ENCODE measurements at regions not wholly inside any gene's neighbourhood (a gene's known extent, or its start where the extent isn't known, plus 50 kb on each side); places are given as distances from the start of the nearest gene placed in this dataset.

DNA sequence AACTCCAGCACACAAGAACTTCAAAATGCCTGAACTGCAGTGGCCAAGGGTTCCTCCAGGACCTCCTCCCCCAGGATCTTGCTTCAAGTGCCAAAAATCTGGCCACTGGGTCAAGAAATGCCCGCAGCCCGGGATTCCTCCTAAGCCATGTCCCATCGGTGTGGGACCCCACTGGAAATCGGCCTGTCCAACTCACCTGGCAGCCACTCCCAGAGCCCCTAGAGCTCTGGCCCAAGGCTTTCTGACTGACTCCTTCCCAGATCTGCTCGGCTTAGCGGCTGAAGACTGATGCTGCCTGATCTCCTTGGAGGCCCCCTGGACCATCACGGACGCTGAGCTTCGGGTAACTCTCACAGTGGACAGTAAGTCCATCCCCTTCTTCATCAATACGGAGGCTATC is 306.4 kb downstream of the RBM43 start:
- H3K9me3 Mint-ChIP-seq: peaks cover 26% of the 10 kb centered on the region
- TF ChIP-seq CTCF (IDR thresholded peaks at IDR 0.05; ENCODE audit: unreplicated experiment): no peak

GRCh38 chr2:150946831-150947230 is 314.8 kb downstream of the RBM43 start:
- Mint-ChIP-seq H3K4me3 (no peak overlapping the region), H3K9me3 (peaks cover 13% of the 10 kb centered on the region), H3K27me3 (ENCODE audit: low read depth) (no peaks in the 10 kb centered on the region), H3K36me3 (peaks cover 5% of the 10 kb centered on the region), H3K4me1 (no peaks in the 10 kb centered on the region), H3K27ac (no peak overlapping the region)
- DNase-seq (ENCODE audit: low spot score in 2 of 2, unreplicated experiment in 2 of 2): no peak
- no peak for TF ChIP-seq CTCF (IDR thresholded peaks at IDR 0.05; ENCODE audit: unreplicated experiment)

More for the DNA sequence above, 306.4 kb downstream of the RBM43 start:
- Mint-ChIP-seq H3K4me1 (no peaks in the 10 kb centered on the region), H3K27me3 (ENCODE audit: low read depth) (no peaks in the 10 kb centered on the region), H3K4me3 (no peak overlapping the region), H3K36me3 (peaks cover 10% of the 10 kb centered on the region), H3K27ac (no peak overlapping the region)
- DNase-seq (ENCODE audit: low spot score in 2 of 2, unreplicated experiment in 2 of 2): no peak

GRCh38 chr2:150944315-150944714 is 317.3 kb downstream of the RBM43 start:
- H3K27ac Mint-ChIP-seq: no peak overlapping the region
- H3K4me1 Mint-ChIP-seq: no peaks in the 10 kb centered on the region
- no peak overlapping the region for H3K4me3 Mint-ChIP-seq
- no peaks in the 10 kb centered on the region for H3K27me3 Mint-ChIP-seq (ENCODE audit: low read depth)
- TF ChIP-seq CTCF (IDR thresholded peaks at IDR 0.05; ENCODE audit: unreplicated experiment): no peak
- H3K36me3 Mint-ChIP-seq: no peaks in the 10 kb centered on the region
- peaks cover 7% of the 10 kb centered on the region for H3K9me3 Mint-ChIP-seq
- DNase-seq (ENCODE audit: low spot score in 2 of 2, unreplicated experiment in 2 of 2): no peak

GRCh38 chr2:150939087-150939486 is 322.6 kb downstream of the RBM43 start:
- H3K4me1 Mint-ChIP-seq: peaks cover 8% of the 10 kb centered on the region
- H3K36me3 Mint-ChIP-seq: no peaks in the 10 kb centered on the region
- no peak overlapping the region for H3K27ac Mint-ChIP-seq
- no peaks in the 10 kb centered on the region for H3K27me3 Mint-ChIP-seq (ENCODE audit: low read depth)
- H3K4me3 Mint-ChIP-seq: no peak overlapping the region
- TF ChIP-seq CTCF (IDR thresholded peaks at IDR 0.05; ENCODE audit: unreplicated experiment): no peak
- peaks cover 7% of the 10 kb centered on the region for H3K9me3 Mint-ChIP-seq
- DNase-seq (ENCODE audit: low spot score in 2 of 2, unreplicated experiment in 2 of 2): no peak

- no peak for TF ChIP-seq CTCF (IDR thresholded peaks at IDR 0.05; ENCODE audit: unreplicated experiment)
- H3K9me3 Mint-ChIP-seq: peaks cover 7% of the 10 kb centered on the region
- H3K27ac Mint-ChIP-seq: no peak overlapping the region
- no peaks in the 10 kb centered on the region for H3K36me3 Mint-ChIP-seq
- no peaks in the 10 kb centered on the region for H3K27me3 Mint-ChIP-seq (ENCODE audit: low read depth)
- no peak for DNase-seq (ENCODE audit: low spot score in 2 of 2, unreplicated experiment in 2 of 2)
- H3K4me3 Mint-ChIP-seq: no peak overlapping the region
- H3K4me1 Mint-ChIP-seq: peaks cover 10% of the 10 kb centered on the region
Observed at GRCh38 chr2:150938527-150938926, 323.1 kb downstream of the RBM43 start.

DNA sequence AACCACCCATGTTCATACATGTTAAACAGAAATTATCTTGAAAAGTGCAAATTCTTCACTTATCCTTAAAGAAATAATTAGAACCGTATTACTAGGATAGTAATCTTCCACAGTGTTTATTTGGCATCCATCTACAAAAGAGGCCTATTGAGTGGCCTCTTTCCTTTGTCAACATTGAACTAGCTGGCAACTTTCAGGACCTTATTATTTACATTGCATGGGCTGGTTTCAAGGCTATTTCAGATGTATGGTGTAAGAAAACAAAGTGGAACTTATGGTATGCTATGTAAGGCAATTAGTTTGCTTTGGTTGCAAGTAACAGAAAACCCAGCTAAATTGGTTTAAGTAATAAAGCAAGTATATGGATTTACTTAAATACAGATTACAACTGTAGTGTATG is 324.6 kb downstream of the RBM43 start:
- Mint-ChIP-seq H3K4me3 (no peak overlapping the region), H3K4me1 (peaks cover 10% of the 10 kb centered on the region), H3K27ac (no peak overlapping the region), H3K27me3 (ENCODE audit: low read depth) (no peaks in the 10 kb centered on the region), H3K9me3 (peaks cover 7% of the 10 kb centered on the region), H3K36me3 (no peaks in the 10 kb centered on the region)
- TF ChIP-seq CTCF (IDR thresholded peaks at IDR 0.05; ENCODE audit: unreplicated experiment): no peak
- no peak for DNase-seq (ENCODE audit: low spot score in 2 of 2, unreplicated experiment in 2 of 2)

Measured in mesothelial cell of epicardium (in vitro differentiated cells).